Uterus (tissue), 2 donors: ENCODE measurements at regions not wholly inside any gene's neighbourhood (a gene's known extent, or its start where the extent isn't known, plus 50 kb on each side); places are given as distances from the start of the nearest gene placed in this dataset.

Source experiments
- CTCF ChIP-seq, 4 experiments: fragments of 200-600 bp in 2 of 4; fragments of 450-650 bp in 2 of 4; sonication (generic) in 2 of 4; IDR thresholded peaks; one replicate each; pipeline ENCODE4 v1.5.1; 2016 to 2019; ENCODE audit warnings: antibody characterized with exemption in 4 of 4, mild to moderate bottlenecking in 2 of 4, moderate library complexity in 1 of 4
- POLR2A ChIP-seq, 2 donors: fragments of 450-650 bp; IDR thresholded peaks; one replicate each; pipeline ENCODE4 v1.6.1; 2016; ENCODE audit warnings: antibody characterized with exemption in 2 of 2, mild to moderate bottlenecking in 1 of 2, moderate library complexity in 1 of 2

DNA sequence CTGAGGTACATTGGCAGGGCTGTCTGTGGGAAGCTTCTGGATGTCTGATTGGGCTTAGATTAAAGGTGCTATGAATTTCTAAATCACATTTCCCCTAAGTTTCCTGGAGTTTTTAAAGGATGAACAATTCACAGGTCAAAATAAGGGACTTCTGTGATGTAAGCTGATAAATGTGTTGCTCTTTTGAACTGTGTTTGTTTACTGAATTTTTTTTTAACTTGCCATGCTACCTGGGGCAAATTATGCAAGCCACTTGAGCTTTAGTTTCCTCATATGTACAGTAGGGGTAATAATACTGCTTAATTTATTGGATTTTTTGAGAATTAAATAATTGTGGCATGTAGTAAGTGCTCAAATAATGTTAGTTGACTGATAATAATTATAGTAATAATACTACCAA, 52.8 kb upstream of the CCDC91 start:
- TF ChIP-seq CTCF (IDR thresholded peaks at IDR 0.05) (no peak), POLR2A (IDR thresholded peaks at IDR 0.05) (no peak)
